ENCODE measurements at regions not wholly inside any gene's neighbourhood (a gene's known extent, or its start where the extent isn't known, plus 50 kb on each side); places are given as distances from the start of the nearest gene placed in this dataset.
"Not testable (repeated sequence)": the region's sequence is repeated elsewhere in the genome, so short reads cannot be mapped to it uniquely, and the experiment has no call there.

- no peak overlapping the region for H2AFZ ChIP-seq
- H3K36me3 ChIP-seq (replicated peaks; ENCODE audit: insufficient read depth, low read depth), result no peaks in the 10 kb centered on the region
- 97% methylated on average over 4 of the region's 12 CpGs for WGBS (ENCODE audit: low lambda C conversion rate, missing lambda C conversion rate)
- H4K20me1 ChIP-seq (ENCODE audit: insufficient read depth, poor library complexity, severe bottlenecking), result no peaks in the 10 kb centered on the region
- H3K4me2 ChIP-seq, result no peak overlapping the region
- TF ChIP-seq EZH2 (IDR thresholded peaks at IDR 0.05; ENCODE audit: borderline replicate concordance) (no peak), CTCF (IDR thresholded peaks at IDR 0.05; ENCODE audit: poor library complexity) (no peak), EZH2phosphoT487 (IDR thresholded peaks at IDR 0.05; ENCODE audit: low read depth, severe bottlenecking, unreplicated experiment) (no peak)
- DNase-seq (ENCODE audit: low spot score), result no peak
- H3K9me2 ChIP-seq (replicated peaks; ENCODE audit: insufficient read depth), result no peaks in the 10 kb centered on the region
- no peak overlapping the region for H3K4me3 ChIP-seq
- no peaks in the 10 kb centered on the region for H3K79me2 ChIP-seq
- no peaks in the 10 kb centered on the region for H3K9me3 ChIP-seq (ENCODE audit: low read depth)
- H3K27me3 ChIP-seq, result no peaks in the 10 kb centered on the region
- no peaks in the 10 kb centered on the region for H3K4me1 ChIP-seq (ENCODE audit: insufficient read depth)
- no peak overlapping the region for H3K27ac ChIP-seq
Observed at GRCh38 chr10:109047856-109048255, 875.5 kb downstream of the XPNPEP1 start.

- not testable (repeated sequence) for H3K79me2 ChIP-seq; H4K20me1 ChIP-seq (ENCODE audit: insufficient read depth, poor library complexity, severe bottlenecking); H3K4me3 ChIP-seq; H3K27me3 ChIP-seq; H3K9me2 ChIP-seq (replicated peaks; ENCODE audit: insufficient read depth); H3K9me3 ChIP-seq (ENCODE audit: low read depth); H3K27ac ChIP-seq; H3K4me1 ChIP-seq (ENCODE audit: insufficient read depth); H3K36me3 ChIP-seq (replicated peaks; ENCODE audit: insufficient read depth, low read depth); H3K4me2 ChIP-seq; DNase-seq (ENCODE audit: low spot score); H2AFZ ChIP-seq
- WGBS (ENCODE audit: low lambda C conversion rate, missing lambda C conversion rate), result 83% methylated on average over 2 of the region's 2 CpGs
Observed at GRCh38 chr10:109046427-109046826, 876.9 kb downstream of the XPNPEP1 start.

GRCh38 chr10:109040622-109041021 lies 882.7 kb downstream of the XPNPEP1 start:
- Histone ChIP-seq H3K27ac (no peak overlapping the region), H2AFZ (no peak overlapping the region), H3K9me3 (ENCODE audit: low read depth) (no peaks in the 10 kb centered on the region), H3K79me2 (no peaks in the 10 kb centered on the region), H3K4me1 (ENCODE audit: insufficient read depth) (no peaks in the 10 kb centered on the region), H3K4me2 (no peak overlapping the region), H4K20me1 (ENCODE audit: insufficient read depth, poor library complexity, severe bottlenecking) (no peaks in the 10 kb centered on the region), H3K4me3 (no peak overlapping the region), H3K9me2 (replicated peaks; ENCODE audit: insufficient read depth) (no peaks in the 10 kb centered on the region), H3K27me3 (no peaks in the 10 kb centered on the region), H3K36me3 (replicated peaks; ENCODE audit: insufficient read depth, low read depth) (no peaks in the 10 kb centered on the region)
- WGBS (ENCODE audit: low lambda C conversion rate, missing lambda C conversion rate), result 95% methylated on average over 17 of the region's 17 CpGs
- TF ChIP-seq EZH2 (IDR thresholded peaks at IDR 0.05; ENCODE audit: borderline replicate concordance) (no peak), EZH2phosphoT487 (IDR thresholded peaks at IDR 0.05; ENCODE audit: low read depth, severe bottlenecking, unreplicated experiment) (no peak), CTCF (IDR thresholded peaks at IDR 0.05; ENCODE audit: poor library complexity) (no peak)
- DNase-seq (ENCODE audit: low spot score), result no peak

- H3K27me3 ChIP-seq, result no peaks in the 10 kb centered on the region
- H3K4me3 ChIP-seq, result no peak overlapping the region
- no peaks in the 10 kb centered on the region for H4K20me1 ChIP-seq (ENCODE audit: insufficient read depth, poor library complexity, severe bottlenecking)
- no peaks in the 10 kb centered on the region for H3K79me2 ChIP-seq
- H3K27ac ChIP-seq, result no peak overlapping the region
- no peak for DNase-seq (ENCODE audit: low spot score)
- WGBS (ENCODE audit: low lambda C conversion rate, missing lambda C conversion rate), result 91% methylated on average over 4 of the region's 4 CpGs
- H3K9me3 ChIP-seq (ENCODE audit: low read depth), result no peaks in the 10 kb centered on the region
- H2AFZ ChIP-seq, result no peak overlapping the region
- no peak for TF ChIP-seq EZH2 (IDR thresholded peaks at IDR 0.05; ENCODE audit: borderline replicate concordance)
- TF ChIP-seq CTCF (IDR thresholded peaks at IDR 0.05; ENCODE audit: poor library complexity), result no peak
- H3K36me3 ChIP-seq (replicated peaks; ENCODE audit: insufficient read depth, low read depth), result no peaks in the 10 kb centered on the region
- H3K4me2 ChIP-seq, result no peak overlapping the region
- no peaks in the 10 kb centered on the region for H3K4me1 ChIP-seq (ENCODE audit: insufficient read depth)
- H3K9me2 ChIP-seq (replicated peaks; ENCODE audit: insufficient read depth), result no peaks in the 10 kb centered on the region
Observed at GRCh38 chr10:109037978-109038377, 885.3 kb downstream of the XPNPEP1 start.
